ENCODE measurements at regions not wholly inside any gene's neighbourhood (a gene's known extent, or its start where the extent isn't known, plus 50 kb on each side); places are given as distances from the start of the nearest gene placed in this dataset.

GRCh38 chr14:31911160-31911559, 165.9 kb upstream of the ARHGAP5 start:
- Histone ChIP-seq H4K91ac (ENCODE audit: insufficient read depth, low read depth, low read length) (no peak overlapping the region), H3K27ac (ENCODE audit: insufficient read depth, low read length) (no peak overlapping the region), H3K56ac (ENCODE audit: extremely low read depth, insufficient read depth, low read length) (no peak overlapping the region), H2AK9ac (replicated peaks; ENCODE audit: low read depth, low read length, poor library complexity) (no peak overlapping the region), H3K18ac (ENCODE audit: low read depth, low read length) (no peak overlapping the region), H3K4ac (ENCODE audit: low read depth, low read length) (no peak overlapping the region), H3K4me1 (ENCODE audit: control insufficient read depth, insufficient read depth, low read length) (no peaks in the 10 kb centered on the region), H3K36me3 (ENCODE audit: control insufficient read depth, insufficient read depth, low read length) (no peaks in the 10 kb centered on the region), H4K8ac (ENCODE audit: low read depth in 2 of 2, low read length in 2 of 2) (no peak overlapping the region), H2AFZ (replicated peaks; ENCODE audit: low read length, poor library complexity) (no peak overlapping the region), H2BK20ac (ENCODE audit: low read depth, low read length) (no peak overlapping the region), H3K27me3 (ENCODE audit: control insufficient read depth, insufficient read depth, low read length) (no peaks in the 10 kb centered on the region; the same call in 1 of the 2 replicates), H3K79me1 (ENCODE audit: low read depth in 1 of 2, low read length in 2 of 2) (no peaks in the 10 kb centered on the region), H3K4me2 (ENCODE audit: low read depth, low read length) (no peak overlapping the region), H4K20me1 (ENCODE audit: insufficient read depth, low read length) (no peaks in the 10 kb centered on the region), H3K14ac (replicated peaks; ENCODE audit: low read depth, low read length) (no peak overlapping the region), H3K23ac (ENCODE audit: low read depth, low read length) (no peak overlapping the region), H2BK120ac (ENCODE audit: low read depth, low read length) (no peak overlapping the region), H3K9me3 (ENCODE audit: control insufficient read depth, insufficient read depth, low read length) (peaks cover 6% of the 10 kb centered on the region), H3K4me3 (ENCODE audit: insufficient read depth, low read depth, low read length) (no peak overlapping the region), H2BK5ac (ENCODE audit: low read depth, low read length, poor library complexity, severe bottlenecking) (no peak overlapping the region), H3K9ac (ENCODE audit: low read depth, low read length) (no peak overlapping the region), H3K9me1 (ENCODE audit: insufficient read depth, low read length) (no peaks in the 10 kb centered on the region), H4K5ac (ENCODE audit: low read depth, low read length) (no peak overlapping the region), H2BK15ac (ENCODE audit: low read depth, low read length) (no peak overlapping the region), H2AK5ac (ENCODE audit: low read depth, low read length) (no peak overlapping the region)
- intact Hi-C loops (cut with micrococcal nuclease), result no loop called here
- DNase-seq (no peak), ATAC-seq (ENCODE audit: low read depth) (no peak)
- ChIA-PET POLR2A (ENCODE audit: unreplicated experiment) (no interaction called here), CTCF (no interaction called here)
- WGBS, 2 experiments (ENCODE audit: extremely low coverage in 2 of 2, insufficient read length in 1 of 2), result no CpG with 5 or more reads among the region's 1 CpG
- no TSS peak for BruUV-seq (replicated peaks)
- dilution Hi-C loops (cut with HindIII; ENCODE audit: low sequenced_read_pairs, unreplicated experiment), result no loop called here
- TF ChIP-seq RAD21 (IDR thresholded peaks at IDR 0.05; ENCODE audit: low read length), result no peak
- no peak for TF ChIP-seq CEBPB (IDR thresholded peaks at IDR 0.05; ENCODE audit: low read depth, low read length)
- TF ChIP-seq FOS (IDR thresholded peaks at IDR 0.05; ENCODE audit: low read depth, low read length), result no peak
- TF ChIP-seq RCOR1 (IDR thresholded peaks at IDR 0.05; ENCODE audit: insufficient replicate concordance, low read length), result no peak
- no peak for TF ChIP-seq SMC3 (IDR thresholded peaks at IDR 0.05; ENCODE audit: low read depth, low read length)
- TF ChIP-seq RFX5 (IDR thresholded peaks at IDR 0.05; ENCODE audit: low read depth, low read length), result no peak
- no peak for TF ChIP-seq POLR2A (IDR thresholded peaks at IDR 0.05; ENCODE audit: low read depth, low read length)
- TF ChIP-seq MXI1 (IDR thresholded peaks at IDR 0.05; ENCODE audit: borderline replicate concordance, low read depth, low read length), result no peak
- no peak for TF ChIP-seq CHD1 (IDR thresholded peaks at IDR 0.05; ENCODE audit: low read depth, low read length)
- no peak for TF ChIP-seq ELK1 (IDR thresholded peaks at IDR 0.05; ENCODE audit: borderline replicate concordance, low read depth, low read length)
- TF ChIP-seq CTCF (conservative IDR thresholded peaks at IDR 0.05; ENCODE audit: low read depth, low read length), result no peak
- no peak for TF ChIP-seq BHLHE40 (IDR thresholded peaks at IDR 0.05; ENCODE audit: low read depth, low read length)
- TF ChIP-seq MAFK (IDR thresholded peaks at IDR 0.05; ENCODE audit: low read depth, low read length), result no peak
- in situ Hi-C loops (cut with MboI; ENCODE audit: low sequenced_read_pairs), result no loop called here
